ENCODE measurements at regions not wholly inside any gene's neighbourhood (a gene's known extent, or its start where the extent isn't known, plus 50 kb on each side); places are given as distances from the start of the nearest gene placed in this dataset.
"Not testable (repeated sequence)": the region's sequence is repeated elsewhere in the genome, so short reads cannot be mapped to it uniquely, and the experiment has no call there.

DNA sequence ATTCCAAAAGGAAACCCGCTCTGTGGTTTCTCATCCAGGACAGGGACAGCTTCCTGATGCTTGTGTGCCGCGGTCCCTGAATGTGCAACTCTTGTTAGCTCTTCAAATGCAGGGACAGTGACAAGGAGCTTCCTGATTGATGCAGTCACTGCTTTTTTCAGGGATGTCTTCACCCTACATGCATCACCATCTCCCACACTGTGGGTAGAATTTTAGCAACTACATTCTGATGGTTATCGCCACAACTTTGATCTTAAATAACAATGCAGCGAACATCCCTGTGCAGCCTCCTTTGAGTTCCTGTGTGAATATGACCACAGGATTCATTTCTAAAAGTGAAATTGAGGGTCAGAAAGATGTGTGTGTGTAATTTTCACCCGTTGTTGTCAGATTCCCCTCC is 115.0 kb downstream of the GGTLC2 start:
- no peak for DNase-seq

DNA sequence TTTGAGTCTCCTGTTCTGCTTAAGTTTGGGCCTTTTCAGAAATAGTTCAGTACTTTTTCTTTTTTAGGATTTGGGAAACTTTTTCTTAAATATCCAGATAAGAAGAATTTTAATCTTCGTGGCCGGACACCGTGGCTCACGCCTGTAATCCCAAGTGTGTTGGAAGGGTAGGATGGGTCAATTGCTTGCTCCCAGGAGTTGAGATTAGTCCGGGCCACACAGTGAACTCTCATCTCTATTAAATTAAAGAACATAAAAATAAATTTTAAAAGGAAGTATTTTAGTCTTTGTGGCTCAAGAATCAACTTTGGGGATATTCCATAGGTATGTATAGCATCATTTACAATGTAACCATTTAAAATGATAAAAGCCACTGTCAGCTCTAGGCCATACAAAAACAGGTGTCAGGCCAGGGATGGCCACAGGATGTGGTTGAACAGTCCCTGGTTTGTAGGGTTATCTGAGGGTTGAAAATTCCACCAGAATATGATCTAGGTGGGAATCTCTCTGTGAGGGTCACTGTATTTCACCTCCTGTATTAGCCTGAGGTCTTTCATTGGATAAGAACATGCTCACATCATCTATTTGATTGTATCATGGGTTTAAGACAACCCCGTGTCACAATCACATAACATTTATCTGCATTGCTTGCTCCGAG is 115.6 kb downstream of the GGTLC2 start:
- DNase-seq: no peak

DNA sequence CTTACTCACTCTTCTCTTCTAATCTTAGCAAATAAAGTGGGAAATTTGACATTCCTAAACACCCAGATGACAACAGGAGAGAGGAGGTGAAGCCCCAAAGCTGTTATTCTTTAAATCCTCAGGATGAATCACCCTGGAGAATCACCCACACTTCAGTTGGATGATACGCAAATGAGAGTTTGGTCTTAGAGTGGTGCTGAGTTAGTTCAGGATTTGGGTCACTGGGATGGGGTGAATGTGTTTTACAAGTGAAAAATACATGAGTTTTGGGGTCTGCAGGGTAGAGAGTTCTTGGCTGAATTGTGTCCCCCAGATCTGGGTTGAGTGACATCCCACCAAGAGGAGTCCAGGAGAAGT is 117.2 kb downstream of the GGTLC2 start:
- no peak for DNase-seq

DNA sequence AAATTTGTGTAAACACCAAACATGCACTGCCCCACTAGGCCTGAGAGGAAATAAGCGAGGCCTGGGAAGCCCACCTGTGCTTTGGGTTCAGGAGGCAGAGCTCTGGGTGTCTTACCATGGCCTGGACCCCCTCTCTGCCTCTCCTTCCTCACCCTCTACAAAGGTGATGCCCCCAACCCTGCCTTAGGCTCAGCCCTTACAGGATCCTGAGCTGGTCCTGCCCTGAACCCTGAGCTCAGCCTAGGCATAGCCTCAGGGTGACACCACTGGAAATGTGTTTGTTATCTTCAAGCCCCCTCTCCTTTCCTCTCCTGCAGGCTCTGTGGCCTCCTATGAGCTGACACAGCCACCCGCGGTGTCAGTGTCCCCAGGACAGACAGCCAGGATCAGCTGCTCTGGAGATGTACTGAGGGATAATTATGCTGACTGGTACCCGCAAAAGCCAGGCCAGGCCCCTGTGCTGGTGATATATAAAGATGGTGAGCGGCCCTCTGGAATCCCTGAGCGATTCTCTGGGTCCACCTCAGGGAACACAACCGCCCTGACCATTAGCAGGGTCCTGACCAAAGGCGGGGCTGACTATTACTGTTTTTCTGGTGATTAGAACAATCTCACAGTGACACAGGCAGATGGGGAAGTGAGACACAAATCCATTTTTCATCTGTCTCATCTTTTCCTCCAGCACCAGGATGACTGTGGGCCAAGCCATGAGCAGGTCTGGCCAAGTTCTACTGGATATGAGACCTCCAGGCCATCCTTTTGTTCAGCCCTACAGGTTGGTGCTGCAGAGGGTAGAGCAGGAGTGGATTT is 117.8 kb downstream of the GGTLC2 start:
- no peak for DNase-seq

DNA sequence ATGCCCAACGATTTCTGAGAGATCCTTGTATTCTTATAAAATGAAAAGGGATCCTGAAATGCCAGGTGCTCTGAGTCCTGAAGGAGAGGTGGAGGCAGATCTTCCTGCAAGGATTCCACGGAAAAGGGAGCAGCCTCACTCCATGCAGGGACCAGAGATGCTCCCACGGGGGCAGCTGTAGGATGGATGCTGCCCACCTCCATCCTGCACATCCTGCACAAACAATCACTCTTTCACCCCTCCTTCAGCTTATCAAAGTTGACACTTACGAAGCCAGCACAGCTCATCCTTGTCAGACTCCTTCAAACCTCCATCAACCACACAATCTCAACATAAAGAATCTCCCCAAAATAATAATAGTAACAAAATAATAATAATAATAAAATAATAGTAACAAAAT is 119.1 kb downstream of the GGTLC2 start:
- DNase-seq: no peak

DNA sequence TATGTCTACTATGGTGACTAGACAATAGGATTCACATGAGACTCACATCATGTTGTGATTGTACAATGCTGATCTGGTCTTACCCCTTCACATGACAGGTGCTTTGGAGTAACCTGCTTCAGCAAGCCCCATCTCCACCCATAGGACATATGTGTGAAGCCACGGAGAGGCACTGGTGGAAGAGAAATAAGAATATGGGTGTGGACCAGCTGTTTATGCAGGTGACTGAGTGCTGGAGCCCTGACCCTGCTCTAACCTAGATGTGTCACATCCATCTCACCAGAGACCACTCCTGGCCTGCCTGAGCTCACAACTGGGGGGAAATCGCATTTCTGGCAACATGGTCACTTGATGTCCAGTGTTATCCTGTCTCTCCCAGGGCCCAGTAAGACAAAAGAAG is 119.7 kb downstream of the GGTLC2 start:
- no peak for DNase-seq

DNA sequence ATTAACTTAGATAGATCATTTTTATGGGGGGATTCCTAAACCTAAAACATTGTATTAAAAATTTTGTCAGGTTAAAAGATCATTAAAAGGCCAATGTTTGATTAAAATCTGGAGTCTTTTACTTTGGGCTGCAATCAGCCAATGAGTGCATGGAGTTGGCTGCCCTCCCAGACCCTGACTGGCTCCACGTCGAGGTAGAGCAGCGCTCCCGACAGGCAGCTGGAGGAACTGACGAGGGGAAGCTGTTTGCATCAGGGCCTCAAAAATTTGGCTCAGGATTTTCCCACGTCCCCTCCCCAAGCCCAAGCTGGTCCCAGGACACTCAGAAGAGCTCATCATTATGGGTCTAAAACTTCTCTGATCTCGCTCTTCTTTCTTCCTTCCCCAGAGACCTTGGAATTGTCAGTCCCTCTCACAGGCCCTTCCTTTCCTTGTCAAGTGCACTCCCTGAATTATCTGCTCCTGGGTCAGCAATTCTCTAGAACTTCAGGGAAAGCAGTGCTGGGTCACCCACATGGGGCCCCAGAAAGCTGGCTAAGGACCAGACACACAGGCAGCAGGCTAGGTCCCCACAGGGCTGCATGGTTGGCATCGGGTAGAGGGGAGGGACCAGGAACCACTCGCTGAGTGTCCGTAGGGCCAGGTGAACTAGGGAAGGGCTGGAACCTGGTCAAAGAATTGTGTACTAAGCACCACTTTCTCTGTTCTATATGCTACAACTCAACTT is 119.6 kb upstream of the IGLL5 start:
- DNase-seq: no peak

DNA sequence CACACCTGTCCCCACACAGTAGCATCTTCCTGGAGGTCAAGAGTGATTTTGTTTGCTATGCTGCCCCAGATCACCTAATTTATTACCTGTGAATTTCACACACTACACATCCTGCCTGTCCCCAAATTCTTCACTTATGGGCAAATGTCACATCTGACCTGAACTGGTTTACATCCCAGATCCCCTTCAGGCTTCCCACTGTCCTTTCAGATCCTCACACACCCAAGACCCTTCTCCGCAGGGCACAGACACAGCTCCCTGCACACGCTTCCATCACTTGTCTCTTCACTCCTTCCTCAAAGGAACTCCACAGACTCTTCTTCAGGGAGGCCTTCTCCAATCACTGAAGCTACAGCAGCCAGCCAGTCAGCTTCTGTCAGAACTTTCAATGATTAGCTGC is 118.7 kb upstream of the IGLL5 start:
- DNase-seq: no peak

DNA sequence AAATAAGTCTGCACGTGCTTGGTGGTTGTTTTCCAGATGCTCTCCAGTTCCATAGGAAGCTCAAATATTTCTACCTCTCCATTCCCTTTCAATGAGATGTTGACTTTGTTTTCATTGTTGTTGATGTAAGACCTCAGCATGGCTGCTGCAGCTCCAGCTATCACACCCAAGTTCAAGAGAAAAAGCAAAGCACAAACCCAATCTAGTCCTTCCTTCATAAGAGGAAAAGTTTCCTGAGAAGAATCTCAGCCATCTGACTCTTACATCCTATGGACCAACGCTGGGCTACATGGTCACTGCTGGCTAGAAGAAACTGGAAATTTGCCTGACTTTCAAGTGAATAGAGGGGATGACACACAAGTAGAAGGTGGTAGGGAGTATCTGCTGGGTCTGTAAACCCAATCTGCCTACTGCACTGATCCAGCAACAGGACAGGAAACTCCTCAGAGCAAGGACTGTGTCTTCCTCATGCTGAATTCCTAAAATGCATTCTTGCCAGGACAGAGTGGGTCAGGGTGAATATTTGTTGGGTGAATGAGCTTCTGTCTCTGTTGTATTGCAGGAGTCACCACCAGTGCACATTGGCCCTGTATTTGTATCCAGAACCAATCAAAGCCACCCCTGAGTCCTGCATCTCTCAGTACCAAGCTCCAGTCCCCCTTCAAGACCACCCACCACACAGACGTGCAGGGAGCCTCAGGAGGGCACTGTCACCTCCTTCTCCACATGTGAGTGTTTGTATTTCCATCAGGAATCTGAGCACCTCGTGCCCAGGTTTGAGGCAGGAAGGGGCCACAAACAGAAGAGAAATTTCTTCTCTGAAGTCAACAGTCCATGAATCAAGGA is 118.0 kb upstream of the IGLL5 start:
- no peak for DNase-seq

DNA sequence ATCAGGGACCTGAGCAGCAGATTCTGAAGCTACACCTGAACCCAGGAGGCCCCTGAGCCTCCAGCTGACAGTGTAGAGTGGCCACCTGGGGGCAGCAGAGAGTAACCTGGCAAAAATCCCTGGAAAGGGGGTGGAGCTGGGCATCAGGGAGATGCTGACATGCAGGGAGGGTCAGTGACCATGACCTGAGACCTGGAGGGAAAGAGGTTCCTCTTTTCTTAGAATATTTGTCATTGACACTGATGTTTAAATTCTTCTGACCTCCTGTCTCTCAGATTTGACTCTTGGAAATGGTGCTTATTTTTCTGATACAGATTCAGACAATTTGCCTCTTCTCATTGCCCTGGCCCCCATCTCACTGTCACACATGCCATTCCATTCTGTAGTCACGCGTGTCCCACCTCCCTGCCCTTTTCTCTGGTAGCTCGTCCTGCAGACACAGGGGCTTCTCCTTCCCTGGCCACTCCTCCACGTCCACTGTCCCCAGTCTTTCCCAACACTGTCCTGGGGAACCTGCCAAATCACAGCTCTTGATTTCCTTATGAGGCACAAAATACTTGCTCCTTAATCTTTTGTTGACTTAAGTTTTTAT is 117.2 kb upstream of the IGLL5 start:
- DNase-seq: peak in 1 of 2 experiments; percentile 32

DNA sequence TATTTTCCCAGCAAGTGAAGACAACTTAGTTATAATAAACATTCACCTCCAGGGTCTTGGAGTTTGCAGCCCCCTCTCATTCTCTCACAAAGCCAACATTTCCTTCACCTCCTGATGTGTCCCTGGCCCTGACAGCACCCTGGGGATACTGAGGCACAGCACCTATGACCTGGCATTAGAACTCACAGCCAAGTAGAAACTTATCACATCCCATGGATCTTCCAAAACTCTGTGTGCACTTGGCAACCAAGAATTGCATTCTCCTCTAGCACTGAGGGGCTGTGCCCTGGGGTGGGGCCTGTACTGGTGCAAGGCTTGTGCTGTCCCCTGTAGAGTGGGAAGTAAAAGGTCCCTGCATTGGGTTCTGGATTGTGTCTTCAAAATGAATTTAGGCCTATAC is 116.7 kb upstream of the IGLL5 start:
- no peak for DNase-seq

DNA sequence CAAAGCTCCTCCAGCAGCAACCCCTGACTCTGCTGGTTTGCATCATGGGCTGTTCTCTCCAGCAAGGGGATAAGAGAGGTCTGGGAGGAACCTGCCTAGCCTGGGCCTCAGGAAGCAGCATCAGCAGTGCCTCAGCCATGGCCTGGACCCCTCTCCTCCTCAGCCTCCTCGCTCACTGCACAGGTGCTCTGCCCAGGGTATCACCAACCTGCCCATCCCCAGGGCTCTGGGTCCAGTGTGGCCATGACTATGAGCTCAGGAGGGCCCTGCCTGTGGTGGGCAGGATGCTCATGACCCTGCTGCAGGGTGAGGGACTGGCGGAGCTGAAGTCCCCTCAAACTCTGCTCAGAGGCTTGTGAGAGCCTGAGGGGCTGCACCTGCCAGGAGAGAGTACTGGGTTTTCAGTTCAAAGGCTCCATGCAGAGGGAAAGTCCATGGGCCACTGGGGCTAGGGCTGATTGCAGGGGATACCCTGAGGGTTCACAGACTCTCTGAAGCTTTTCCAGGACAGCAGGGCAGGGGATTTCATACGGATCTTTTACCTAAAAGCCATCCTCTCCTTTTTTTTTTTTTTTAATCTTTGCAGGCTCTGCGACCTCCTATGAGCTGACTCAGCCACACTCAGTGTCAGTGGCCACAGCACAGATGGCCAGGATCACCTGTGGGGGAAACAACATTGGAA is 115.8 kb upstream of the IGLL5 start:
- DNase-seq: no peak

DNA sequence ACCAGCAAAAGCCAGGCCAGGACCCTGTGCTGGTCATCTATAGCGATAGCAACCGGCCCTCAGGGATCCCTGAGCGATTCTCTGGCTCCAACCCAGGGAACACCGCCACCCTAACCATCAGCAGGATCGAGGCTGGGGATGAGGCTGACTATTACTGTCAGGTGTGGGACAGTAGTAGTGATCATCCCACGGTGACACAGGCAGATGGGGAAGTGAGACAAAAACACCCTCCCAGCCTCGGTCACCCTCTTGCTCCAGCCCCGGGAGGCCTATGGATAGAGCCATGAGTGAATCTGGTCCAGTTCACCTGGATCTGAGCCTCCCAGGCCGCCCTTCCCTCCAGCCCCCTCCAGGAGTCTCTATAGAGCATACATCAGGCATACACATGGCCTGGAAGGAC is 115.2 kb upstream of the IGLL5 start:
- DNase-seq: no peak

DNA sequence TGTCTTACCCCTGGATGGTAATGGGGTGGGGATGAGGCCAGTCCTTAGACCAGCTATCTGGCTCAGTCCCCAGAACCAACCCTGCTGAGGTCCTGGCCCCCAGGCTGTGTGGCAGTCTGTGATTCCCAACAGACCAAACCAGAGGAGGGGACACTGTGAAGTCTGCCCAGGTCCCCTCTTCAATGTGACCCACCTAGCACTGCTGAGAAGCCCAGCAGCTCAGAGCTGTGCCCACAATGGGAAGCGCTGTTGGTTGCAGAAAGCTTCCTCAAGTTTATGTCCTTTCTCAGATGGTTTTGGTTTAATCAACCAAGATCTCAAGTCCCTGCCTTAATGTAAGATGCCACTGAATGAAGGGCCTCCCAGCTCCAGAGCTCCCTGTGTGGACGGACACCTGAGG is 114.7 kb upstream of the IGLL5 start:
- DNase-seq: no peak

DNA sequence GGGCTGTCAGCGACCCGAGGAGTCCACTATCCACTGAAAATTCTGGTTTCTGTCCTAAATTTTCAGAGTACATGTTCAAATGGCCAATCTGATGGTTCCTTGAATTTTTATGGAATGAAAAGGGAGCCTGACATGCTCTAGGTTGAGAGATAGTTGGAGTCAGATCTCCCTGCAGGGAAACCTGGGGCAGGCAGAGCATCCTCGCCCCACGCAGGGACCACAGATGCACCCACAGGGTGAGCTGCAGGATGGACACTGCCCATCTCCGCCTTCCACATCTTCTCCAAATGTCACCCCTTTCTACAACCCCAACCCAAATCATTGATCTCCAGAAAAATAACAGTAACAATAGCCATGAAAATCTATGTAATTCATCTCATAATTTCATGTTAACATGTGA is 114.2 kb upstream of the IGLL5 start:
- DNase-seq: no peak

DNA sequence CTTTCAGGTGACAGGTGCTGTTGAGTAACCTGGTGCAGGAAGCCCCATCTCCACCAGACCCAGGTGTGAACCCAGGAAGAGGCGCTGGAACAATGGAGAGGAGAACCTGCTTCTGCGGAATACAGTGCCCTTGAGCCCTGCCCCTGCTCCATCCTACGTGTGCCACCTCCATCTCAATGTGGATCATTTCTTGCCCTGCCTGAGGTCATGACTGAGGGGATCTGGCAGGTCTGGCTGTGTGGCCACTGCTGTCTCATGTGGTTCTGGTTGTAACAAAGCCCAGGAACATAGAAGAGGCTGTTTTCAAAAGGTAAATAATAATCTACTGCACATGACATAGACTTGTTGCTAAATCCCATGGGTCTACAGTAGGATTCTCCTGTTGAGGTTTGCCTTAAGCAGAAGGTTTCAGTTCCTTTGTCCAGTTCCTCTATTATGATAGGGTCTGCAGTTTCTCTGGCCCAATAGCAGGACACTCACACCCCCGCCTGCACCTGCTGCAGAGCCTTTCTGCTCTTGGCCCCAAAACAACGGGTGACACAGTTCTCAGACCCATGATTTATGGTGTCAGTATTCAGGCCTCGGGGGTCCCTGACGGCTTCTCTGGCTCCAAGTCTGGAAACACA is 113.5 kb upstream of the IGLL5 start:
- no peak for DNase-seq

DNA sequence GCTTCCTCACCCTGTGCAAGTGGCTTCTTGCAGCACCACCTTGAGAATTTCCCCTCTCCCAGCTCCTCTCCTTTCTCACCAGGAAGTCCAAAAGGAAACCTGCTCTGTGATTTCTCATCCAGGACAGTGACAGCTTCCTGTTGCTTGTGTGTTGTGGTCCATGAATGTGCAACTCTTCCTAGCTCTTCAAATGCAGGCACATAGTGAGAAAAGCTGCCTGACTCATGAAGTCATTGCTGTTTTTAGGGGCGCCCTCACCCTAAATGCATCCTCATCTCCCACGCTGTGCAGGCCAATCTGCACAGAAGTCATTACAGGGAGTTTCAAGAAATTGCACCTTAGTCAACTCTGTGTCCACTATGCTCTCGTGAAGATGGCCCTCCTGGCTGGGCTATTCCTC is 112.9 kb upstream of the IGLL5 start:
- not testable (repeated sequence) for DNase-seq

DNA sequence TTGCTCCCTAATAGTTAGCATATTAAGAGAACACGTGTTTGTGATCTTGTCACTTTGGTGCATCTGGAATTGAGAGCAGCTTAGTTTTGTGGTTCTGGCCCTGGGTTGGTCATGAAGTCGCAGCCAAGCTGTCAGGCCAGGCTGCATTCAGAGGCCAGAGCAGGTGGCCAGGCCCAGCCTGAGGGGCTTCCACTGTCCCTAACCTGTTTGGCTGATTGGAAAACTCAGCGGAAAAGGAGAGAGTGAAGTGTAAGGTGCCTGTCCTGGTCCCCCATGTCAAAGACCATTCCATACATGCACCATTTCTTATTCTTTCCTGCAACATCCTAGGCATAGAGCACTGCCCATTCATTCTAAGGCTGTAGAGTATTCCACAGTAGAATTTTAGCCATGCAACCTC is 111.5 kb upstream of the IGLL5 start:
- DNase-seq: no peak

DNA sequence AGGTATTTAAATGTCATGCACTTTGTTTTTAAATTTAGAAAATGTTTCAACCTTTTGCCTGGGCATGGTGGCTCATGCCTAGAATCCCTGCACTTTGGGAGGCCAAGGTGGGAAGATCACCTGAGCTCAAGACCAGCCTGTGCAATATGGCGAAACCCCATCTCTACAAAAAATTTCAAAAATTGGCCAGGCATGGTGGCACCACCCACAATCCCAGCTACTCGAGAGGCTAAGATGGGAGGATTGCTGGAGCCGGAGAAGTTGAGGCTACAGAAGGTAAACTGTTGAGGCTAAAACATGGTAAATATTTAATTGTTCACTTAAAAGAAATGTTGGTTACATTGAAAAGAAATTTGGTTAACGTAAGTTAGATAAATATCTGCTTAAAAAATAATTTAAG is 108.4 kb upstream of the IGLL5 start:
- DNase-seq: no peak

DNA sequence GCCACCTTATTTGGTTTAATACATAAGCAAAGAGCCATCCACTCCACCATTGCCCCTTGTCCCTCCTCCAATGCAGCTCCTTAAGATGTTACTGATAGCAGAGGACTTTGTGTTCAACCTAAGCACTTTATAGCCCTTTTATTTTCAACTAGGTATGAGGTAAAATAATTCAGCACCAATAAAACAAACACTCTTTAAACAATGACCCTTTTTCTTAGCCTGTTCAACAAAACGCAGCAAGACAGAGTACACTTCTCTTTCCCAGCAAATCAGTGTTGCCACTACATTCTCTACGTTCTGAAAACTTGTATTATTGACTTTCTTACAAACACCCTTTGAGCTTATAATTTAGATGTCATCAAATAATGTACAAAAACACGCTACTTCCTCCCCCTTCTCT is 104.0 kb upstream of the IGLL5 start:
- DNase-seq: no peak

DNA sequence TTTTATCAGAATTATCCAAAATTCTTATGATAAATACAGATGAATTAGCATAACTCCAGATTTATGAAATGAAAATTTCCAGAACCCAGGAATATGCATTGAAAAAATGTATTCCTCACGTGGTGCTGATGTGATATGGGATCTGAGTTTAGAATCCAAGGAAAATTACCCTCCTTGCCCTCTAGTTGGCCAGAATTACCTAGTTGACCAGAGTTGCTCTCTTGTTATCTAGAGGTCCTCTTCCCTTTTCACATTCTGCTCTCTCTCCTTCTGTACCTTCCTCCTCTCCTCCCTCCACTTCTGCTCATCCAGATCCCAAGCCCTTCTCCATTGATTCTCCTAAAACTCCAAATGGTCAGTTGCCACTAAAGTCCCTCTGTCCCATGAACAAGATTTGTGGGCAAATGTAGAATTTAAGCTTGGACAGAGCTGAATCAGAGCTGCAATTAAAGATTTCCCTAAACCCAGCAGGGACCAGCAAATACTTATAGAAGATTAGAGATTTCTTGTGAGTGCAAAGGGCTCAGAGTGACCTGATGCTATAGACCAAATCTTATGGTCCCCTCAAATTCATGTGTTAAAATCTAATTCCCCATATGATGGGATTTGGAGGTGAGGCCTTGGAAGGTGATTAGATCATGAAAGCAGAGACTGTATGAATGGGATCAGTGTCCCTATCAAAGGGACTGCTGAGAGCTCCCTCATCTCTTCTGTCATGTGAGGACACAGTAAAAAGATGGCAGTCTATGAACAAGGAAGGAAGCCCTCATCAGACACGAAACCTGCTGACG is 103.2 kb upstream of the IGLL5 start:
- DNase-seq: no peak
